MM.1S (cell line): ENCODE measurements at regions not wholly inside any gene's neighbourhood (a gene's known extent, or its start where the extent isn't known, plus 50 kb on each side); places are given as distances from the start of the nearest gene placed in this dataset.

Experiments used
- DNase-seq: peaks from one replicate; pipeline ENCODE4 v3.0.0-alpha.2; 2015
- H2AFZ ChIP-seq: fragments of 300-600 bp; sonication (generic); 2 replicates; pipeline ENCODE4 v1.6.0; 2016; ENCODE audit warnings: antibody characterized with exemption, low read length
- H3F3A ChIP-seq: fragments of 300-600 bp; sonication (generic); 2 replicates; pipeline ENCODE4 v1.6.1; 2016; ENCODE audit warnings: mild to moderate bottlenecking, antibody characterized with exemption, low read length, moderate library complexity, mixed read lengths; ENCODE audit not compliant: insufficient read depth
- H3K27ac ChIP-seq: fragments of 300-600 bp; sonication (generic); 2 replicates; pipeline ENCODE4 v1.5.1; 2016; ENCODE audit warnings: mild to moderate bottlenecking, low read length
- H3K27me3 ChIP-seq: fragments of 300-600 bp; sonication (generic); replicated peaks from 2 replicates; pipeline ENCODE4 v1.6.0; 2016; ENCODE audit warnings: low read length; ENCODE audit not compliant: insufficient read depth
- H3K36me3 ChIP-seq: fragments of 300-600 bp; sonication (generic); replicated peaks from 2 replicates; pipeline ENCODE4 v1.6.1; 2016; ENCODE audit warnings: mild to moderate bottlenecking, low read length, mixed read lengths; ENCODE audit not compliant: insufficient read depth
- H3K4me1 ChIP-seq: fragments of 300-600 bp; sonication (generic); 2 replicates; pipeline ENCODE4 v1.6.1; 2016; ENCODE audit warnings: low read length, mixed read lengths
- H3K4me2 ChIP-seq: fragments of 300-600 bp; sonication (generic); 2 replicates; pipeline ENCODE4 v1.6.0; 2016; ENCODE audit warnings: low read depth, low read length
- H3K4me3 ChIP-seq: fragments of 300-600 bp; sonication (generic); 2 replicates; pipeline ENCODE4 v1.5.1; 2016; ENCODE audit warnings: low read length, mixed read lengths
- H3K79me2 ChIP-seq: fragments of 300-600 bp; sonication (generic); 2 replicates; pipeline ENCODE4 v1.6.1; 2016; ENCODE audit warnings: mixed run types, low read length, mixed read lengths
- H3K9ac ChIP-seq: fragments of 300-600 bp; sonication (generic); 2 replicates; pipeline ENCODE4 v1.6.1; 2016; ENCODE audit warnings: low read length, mixed read lengths
- H3K9me2 ChIP-seq: fragments of 300-600 bp; sonication (generic); replicated peaks from 2 replicates; pipeline ENCODE4 v1.6.1; 2016; ENCODE audit warnings: mild to moderate bottlenecking, low read length, mixed read lengths; ENCODE audit not compliant: insufficient read depth
- H3K9me3 ChIP-seq: fragments of 300-600 bp; sonication (generic); replicated peaks from 2 replicates; pipeline ENCODE4 v1.6.1; 2016; ENCODE audit warnings: mild to moderate bottlenecking, low read length, mixed read lengths; ENCODE audit not compliant: insufficient read depth
- H4K20me1 ChIP-seq: fragments of 300-600 bp; sonication (generic); 2 replicates; pipeline ENCODE4 v1.6.1; 2016; ENCODE audit warnings: mild to moderate bottlenecking, low read length, moderate library complexity, mixed read lengths; ENCODE audit not compliant: insufficient read depth
- CTCF ChIP-seq: fragments of 300-600 bp; sonication (generic); IDR thresholded peaks from 2 replicates; pipeline ENCODE4 v1.5.1; 2016; ENCODE audit warnings: antibody characterized with exemption, low read length, mixed read lengths
- EZH2 ChIP-seq: fragments of 300-600 bp; sonication (generic); optimal IDR thresholded peaks from 2 replicates; pipeline ENCODE3; 2017; ENCODE audit warnings: low read depth, mild to moderate bottlenecking, antibody characterized with exemption, low read length, mixed read lengths
- EZH2phosphoT487 ChIP-seq: fragments of 300-600 bp; sonication (generic); IDR thresholded peaks from 2 replicates; pipeline ENCODE4 v1.6.1; 2018; ENCODE audit warnings: antibody characterized with exemption, low read length

DNA sequence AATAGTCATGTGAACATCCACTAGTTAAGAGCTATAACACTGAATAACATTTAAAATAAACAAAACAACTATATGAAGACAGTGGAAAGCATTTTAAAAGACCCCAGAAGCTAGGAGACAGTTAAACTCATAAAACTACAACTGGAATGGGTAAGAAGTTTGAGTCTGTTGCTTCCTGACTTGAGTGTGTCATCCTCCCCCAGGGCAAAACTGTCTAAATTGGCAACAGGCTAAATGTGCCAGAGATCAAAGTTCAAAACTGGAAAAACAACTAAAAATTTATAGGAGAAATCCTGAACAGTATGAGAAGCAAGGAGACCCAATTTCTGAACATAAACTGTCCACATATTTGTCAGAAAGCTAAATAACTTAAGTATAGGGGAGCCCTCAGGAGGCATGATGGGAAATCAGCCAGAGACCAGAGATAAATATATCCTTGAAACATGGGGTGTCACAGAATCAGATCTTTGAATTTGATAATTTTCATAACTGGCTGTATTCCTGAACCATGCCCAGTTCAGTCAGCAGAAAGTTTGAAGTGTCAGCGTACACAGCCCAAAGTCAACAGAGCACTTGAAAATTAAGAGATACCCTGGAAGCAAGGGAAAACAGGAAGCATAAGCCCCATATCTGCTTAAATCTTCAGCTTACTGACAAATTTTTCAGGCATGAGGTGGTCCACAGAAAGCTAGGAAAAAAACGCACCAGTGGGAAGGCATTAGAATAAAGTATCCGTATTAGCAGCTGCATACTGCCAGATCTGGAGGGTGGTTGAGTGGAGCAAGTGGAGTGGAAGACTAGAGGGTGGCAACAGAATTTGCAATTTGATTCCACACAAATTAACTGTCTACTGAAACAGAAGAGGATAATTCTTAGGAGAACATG lies 516.1 kb upstream of the MAN1A1 start:
- H3K4me1 ChIP-seq, result no peaks in the 10 kb centered on the region
- no peaks in the 10 kb centered on the region for H4K20me1 ChIP-seq
- TF ChIP-seq CTCF, result no peak
- TF ChIP-seq EZH2phosphoT487, result no peak
- no peak for TF ChIP-seq EZH2
- no peaks in the 10 kb centered on the region for H3K79me2 ChIP-seq
- no peak overlapping the region for H3K4me3 ChIP-seq
- H3K9me2 ChIP-seq, result no peaks in the 10 kb centered on the region
- H3K27me3 ChIP-seq, result no peaks in the 10 kb centered on the region
- DNase-seq, result no peak
- no peaks in the 10 kb centered on the region for H3K36me3 ChIP-seq
- no peaks in the 10 kb centered on the region for H3F3A ChIP-seq
- no peak overlapping the region for H3K9ac ChIP-seq
- H3K27ac ChIP-seq, result no peak overlapping the region
- no peak overlapping the region for H3K4me2 ChIP-seq
- no peaks in the 10 kb centered on the region for H3K9me3 ChIP-seq
- H2AFZ ChIP-seq, result no peak overlapping the region

GRCh38 chr6:119862719-119863118 lies 513.2 kb upstream of the MAN1A1 start:
- no peaks in the 10 kb centered on the region for H3K9me2 ChIP-seq
- no peak for DNase-seq
- H4K20me1 ChIP-seq, result no peaks in the 10 kb centered on the region
- no peaks in the 10 kb centered on the region for H3F3A ChIP-seq
- TF ChIP-seq CTCF (no peak), EZH2phosphoT487 (no peak), EZH2 (no peak)
- H3K4me2 ChIP-seq, result no peak overlapping the region
- H3K9me3 ChIP-seq, result no peaks in the 10 kb centered on the region
- no peaks in the 10 kb centered on the region for H3K36me3 ChIP-seq
- no peak overlapping the region for H3K27ac ChIP-seq
- H3K4me1 ChIP-seq, result no peaks in the 10 kb centered on the region
- no peak overlapping the region for H3K4me3 ChIP-seq
- no peaks in the 10 kb centered on the region for H3K27me3 ChIP-seq
- no peaks in the 10 kb centered on the region for H3K79me2 ChIP-seq
- no peak overlapping the region for H3K9ac ChIP-seq
- H2AFZ ChIP-seq, result no peak overlapping the region

- no peaks in the 10 kb centered on the region for H3K36me3 ChIP-seq
- H3K27ac ChIP-seq, result no peak overlapping the region
- H3K27me3 ChIP-seq, result no peaks in the 10 kb centered on the region
- H3F3A ChIP-seq, result no peaks in the 10 kb centered on the region
- no peak overlapping the region for H3K4me2 ChIP-seq
- H3K79me2 ChIP-seq, result no peaks in the 10 kb centered on the region
- H3K4me3 ChIP-seq, result no peak overlapping the region
- H3K4me1 ChIP-seq, result no peaks in the 10 kb centered on the region
- H3K9ac ChIP-seq, result no peak overlapping the region
- no peak for DNase-seq
- no peaks in the 10 kb centered on the region for H4K20me1 ChIP-seq
- TF ChIP-seq EZH2phosphoT487 (no peak), EZH2 (no peak), CTCF (no peak)
- H3K9me3 ChIP-seq, result no peaks in the 10 kb centered on the region
- no peak overlapping the region for H2AFZ ChIP-seq
- no peaks in the 10 kb centered on the region for H3K9me2 ChIP-seq
These were observed 509.3 kb upstream of the MAN1A1 start for GRCh38 chr6:119858901-119859300.
